ENCODE measurements at regions not wholly inside any gene's neighbourhood (a gene's known extent, or its start where the extent isn't known, plus 50 kb on each side); places are given as distances from the start of the nearest gene placed in this dataset.

DNA sequence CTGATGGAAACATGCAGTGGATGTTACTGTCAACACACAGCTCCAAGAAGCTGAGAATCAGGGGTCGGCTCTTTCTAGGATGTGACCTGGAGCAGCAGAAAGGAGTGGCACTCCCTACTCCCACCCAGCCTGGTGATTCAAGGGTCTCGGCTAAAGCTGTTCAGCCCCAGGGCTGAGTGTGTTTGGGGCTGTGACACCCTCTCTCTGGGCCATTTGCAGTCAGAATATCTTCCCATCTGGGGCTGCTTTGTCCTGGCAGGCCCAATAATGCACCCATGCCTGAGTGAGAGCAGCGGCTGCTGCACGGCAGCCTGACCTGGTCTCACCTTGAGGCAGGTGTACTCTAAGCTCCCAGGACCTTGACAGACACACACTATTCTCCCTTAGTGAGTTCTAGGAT, 52.5 kb upstream of the AJAP1 start:
- DNase-seq = no peak

DNA sequence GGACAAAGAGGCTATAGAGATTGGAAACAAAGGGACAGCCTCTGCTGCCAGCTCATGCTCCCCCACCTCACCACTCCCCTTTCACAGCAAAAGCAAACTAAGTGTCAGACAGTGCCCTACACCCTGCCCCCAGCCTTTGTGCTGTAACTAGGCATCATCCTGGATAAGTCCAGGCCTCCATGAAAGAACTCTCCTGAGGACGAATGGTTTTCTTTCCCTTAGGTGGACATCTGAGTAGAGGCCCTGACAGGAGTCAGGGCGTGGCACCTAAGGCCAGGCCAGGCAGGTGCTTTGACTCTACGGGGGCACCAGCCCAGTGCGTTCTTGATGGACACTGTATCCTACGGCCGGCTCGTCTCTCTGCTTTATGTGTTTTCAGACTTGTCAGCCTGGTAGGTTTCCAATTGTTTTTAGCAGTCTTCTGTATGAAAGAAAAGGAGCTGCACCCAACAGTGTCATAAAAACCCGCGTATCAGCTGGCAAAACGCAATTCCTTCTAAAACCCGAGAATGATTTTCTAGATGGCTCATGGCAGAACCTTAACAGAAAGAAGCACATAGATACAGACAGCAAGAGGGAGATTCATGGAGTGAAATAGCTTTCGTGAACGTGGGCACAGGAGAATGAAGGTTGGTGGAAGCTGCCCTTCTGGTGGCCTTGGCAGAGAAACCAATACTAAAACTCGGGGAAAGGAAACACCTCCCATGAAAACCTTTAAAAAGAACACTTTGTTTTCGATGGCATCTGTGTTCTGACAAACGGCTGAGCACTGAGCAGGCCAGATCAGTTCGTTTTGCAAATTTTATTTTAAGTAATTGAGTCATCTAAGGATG, 51.7 kb upstream of the AJAP1 start:
- DNase-seq = no peak

- DNase-seq = no peak
Observed at GRCh38 chr1:4603295-4604110, 50.9 kb upstream of the AJAP1 start.

Data from stimulated activated CD4-positive, alpha-beta T cell treated with anti-CD3 and anti-CD28 coated beads, Interleukin-12 subunit alpha, Interleukin-12 subunit beta, amount 100 ng/mL, for 4 hours (primary cell).